Vagina (tissue), 2 donors: ENCODE measurements at regions not wholly inside any gene's neighbourhood (a gene's known extent, or its start where the extent isn't known, plus 50 kb on each side); places are given as distances from the start of the nearest gene placed in this dataset.

Source experiments
- DNase-seq, 2 donors: peaks; one replicate each; pipeline ENCODE4 v3.0.0-alpha.2; 2017; ENCODE audit errors: extremely low spot score in 2 of 2
- H3K27ac ChIP-seq: fragments of 200-600 bp; sonication (generic); one replicate; pipeline ENCODE4 v1.5.1; 2019
- H3K27me3 ChIP-seq: fragments of 200-600 bp; sonication (generic); one replicate; pipeline ENCODE4 v1.5.1; 2019
- H3K36me3 ChIP-seq, 2 donors: fragments of 200-600 bp; sonication (generic); one replicate each; pipeline ENCODE4 v1.5.1; 2017 to 2019
- H3K4me1 ChIP-seq: fragments of 200-600 bp; sonication (generic); one replicate; pipeline ENCODE4 v1.5.1; 2019
- H3K4me3 ChIP-seq, 2 donors: fragments of 200-600 bp; sonication (generic); 1 replicate in 1 of 2; 2 replicates in 1 of 2; pipeline ENCODE4 v1.5.1; 2016 to 2019
- H3K9me3 ChIP-seq: fragments of 200-600 bp; sonication (generic); one replicate; pipeline ENCODE4 v1.5.1; 2019
- CTCF ChIP-seq, 3 experiments: fragments of 450-650 bp in 2 of 3; fragments of 200-600 bp in 1 of 3; sonication (generic) in 1 of 3; IDR thresholded peaks; one replicate each; pipeline ENCODE4 v1.5.1; 2017 to 2019; ENCODE audit warnings: antibody characterized with exemption in 3 of 3, mild to moderate bottlenecking in 2 of 3, moderate library complexity in 2 of 3
- POLR2A ChIP-seq, 2 donors: fragments of 450-650 bp; IDR thresholded peaks; one replicate each; pipeline ENCODE4 v1.6.1; 2017; ENCODE audit warnings: antibody characterized with exemption in 2 of 2, mild to moderate bottlenecking in 2 of 2, moderate library complexity in 2 of 2
- POLR2AphosphoS5 ChIP-seq, 2 donors: sonication (generic); formaldehyde crosslinking; IDR thresholded peaks; one replicate each; pipeline ENCODE4 v1.9.0; 2017; ENCODE audit warnings: antibody characterized with exemption in 2 of 2, mild to moderate bottlenecking in 2 of 2, low read depth in 1 of 2; ENCODE audit not compliant: insufficient read depth in 1 of 2
- intact Hi-C: fragments of 100-400 bp; cut with DNase I; formaldehyde crosslinking; loops from one replicate; pipeline ENCODE4 v1.15.1; 2023

GRCh38 chr2:48189552-48190228, 124.8 kb upstream of the FOXN2 start:
- Histone ChIP-seq H3K27ac (no peak overlapping the region), H3K36me3 (no peaks in the 10 kb centered on the region), H3K27me3 (no peaks in the 10 kb centered on the region), H3K4me3 (no peak overlapping the region), H3K9me3 (no peaks in the 10 kb centered on the region), H3K4me1 (no peaks in the 10 kb centered on the region)
- intact Hi-C loops = no loop called here
- DNase-seq = no peak
- TF ChIP-seq POLR2AphosphoS5 (IDR thresholded peaks at IDR 0.05; ENCODE audit: insufficient read depth in 1 of 2, low read depth in 1 of 2) = no peak
- no peak for TF ChIP-seq POLR2A (IDR thresholded peaks at IDR 0.05)
- no peak for TF ChIP-seq CTCF (IDR thresholded peaks at IDR 0.05)

- H3K4me3 ChIP-seq = no peak overlapping the region
- H3K9me3 ChIP-seq = no peaks in the 10 kb centered on the region
- no peak for DNase-seq
- H3K27ac ChIP-seq = no peak overlapping the region
- no peaks in the 10 kb centered on the region for H3K27me3 ChIP-seq
- H3K4me1 ChIP-seq = no peaks in the 10 kb centered on the region
- H3K36me3 ChIP-seq = no peaks in the 10 kb centered on the region
- intact Hi-C loops = no loop called here
- TF ChIP-seq POLR2A (IDR thresholded peaks at IDR 0.05) (no peak), CTCF (IDR thresholded peaks at IDR 0.05) (no peak), POLR2AphosphoS5 (IDR thresholded peaks at IDR 0.05; ENCODE audit: insufficient read depth in 1 of 2, low read depth in 1 of 2) (no peak)
Observed at GRCh38 chr2:48190230-48190629, 124.3 kb upstream of the FOXN2 start.

GRCh38 chr2:48194641-48195040, 119.8 kb upstream of the FOXN2 start:
- Histone ChIP-seq H3K4me1 (no peaks in the 10 kb centered on the region), H3K9me3 (no peaks in the 10 kb centered on the region), H3K27me3 (no peaks in the 10 kb centered on the region), H3K27ac (no peak overlapping the region), H3K36me3 (no peaks in the 10 kb centered on the region), H3K4me3 (no peak overlapping the region)
- no peak for TF ChIP-seq CTCF (IDR thresholded peaks at IDR 0.05)
- TF ChIP-seq POLR2A (IDR thresholded peaks at IDR 0.05) = no peak
- no peak for TF ChIP-seq POLR2AphosphoS5 (IDR thresholded peaks at IDR 0.05; ENCODE audit: insufficient read depth in 1 of 2, low read depth in 1 of 2)
- intact Hi-C loops = no loop called here
- no peak for DNase-seq

GRCh38 chr2:48195169-48195568, 119.3 kb upstream of the FOXN2 start:
- intact Hi-C loops = no loop called here
- no peak for TF ChIP-seq POLR2A (IDR thresholded peaks at IDR 0.05)
- TF ChIP-seq CTCF (IDR thresholded peaks at IDR 0.05) = no peak
- TF ChIP-seq POLR2AphosphoS5 (IDR thresholded peaks at IDR 0.05; ENCODE audit: insufficient read depth in 1 of 2, low read depth in 1 of 2) = no peak
- Histone ChIP-seq H3K36me3 (no peaks in the 10 kb centered on the region), H3K27ac (no peak overlapping the region), H3K4me1 (no peaks in the 10 kb centered on the region), H3K9me3 (no peaks in the 10 kb centered on the region), H3K4me3 (no peak overlapping the region), H3K27me3 (no peaks in the 10 kb centered on the region)
- DNase-seq = no peak

GRCh38 chr2:48197618-48198017, 116.9 kb upstream of the FOXN2 start:
- no peak for DNase-seq
- no peaks in the 10 kb centered on the region for H3K9me3 ChIP-seq
- H3K36me3 ChIP-seq = no peaks in the 10 kb centered on the region
- H3K4me1 ChIP-seq = no peaks in the 10 kb centered on the region
- no peaks in the 10 kb centered on the region for H3K27me3 ChIP-seq
- no peak overlapping the region for H3K4me3 ChIP-seq
- H3K27ac ChIP-seq = no peak overlapping the region
- TF ChIP-seq CTCF (IDR thresholded peaks at IDR 0.05) (no peak), POLR2AphosphoS5 (IDR thresholded peaks at IDR 0.05; ENCODE audit: insufficient read depth in 1 of 2, low read depth in 1 of 2) (no peak), POLR2A (IDR thresholded peaks at IDR 0.05) (no peak)
- intact Hi-C loops = no loop called here
